ENCODE measurements at regions not wholly inside any gene's neighbourhood (a gene's known extent, or its start where the extent isn't known, plus 50 kb on each side); places are given as distances from the start of the nearest gene placed in this dataset.
A peak's percentile ranks its signal among the peaks of the same experiment; 100 is the strongest.

DNA sequence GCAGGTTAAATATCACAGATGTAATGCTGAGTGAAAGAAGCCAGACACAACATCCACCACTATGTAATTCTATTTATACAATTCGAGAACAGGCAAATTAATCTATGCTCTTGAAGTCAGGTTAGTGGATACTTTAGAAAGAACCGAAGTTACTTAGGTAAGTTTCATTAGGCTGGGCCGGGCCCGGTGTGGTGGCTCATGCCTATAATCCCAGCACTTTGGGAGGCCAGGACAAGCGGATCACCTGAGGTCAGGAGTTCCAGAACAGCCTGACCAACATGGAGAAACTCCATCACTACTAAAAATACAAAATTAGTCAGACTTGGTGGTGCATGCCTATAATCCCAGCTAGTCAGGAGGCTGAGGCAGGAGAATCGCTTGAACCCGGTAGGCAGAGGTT is 1105.7 kb downstream of the NSUN3 start:
- no peaks in the 10 kb centered on the region for H3K9me3 Mint-ChIP-seq
- Histone ChIP-seq H3K4me3 (no peak overlapping the region), H3K4me1 (ENCODE audit: insufficient read depth) (peaks cover 5% of the 10 kb centered on the region; the same call in 1 of the 2 replicates), H2AFZ (no peak overlapping the region), H3K79me2 (replicated peaks; ENCODE audit: insufficient read depth) (no peaks in the 10 kb centered on the region), H3K9me2 (ENCODE audit: insufficient read depth) (peaks cover 4% of the 10 kb centered on the region), H4K20me1 (replicated peaks; ENCODE audit: insufficient read depth) (no peaks in the 10 kb centered on the region), H3K27ac (ENCODE audit: low read depth) (no peak overlapping the region), H3K4me2 (no peak overlapping the region), H3K36me3 (ENCODE audit: insufficient read depth) (no peaks in the 10 kb centered on the region), H3F3A (replicated peaks; ENCODE audit: low read depth) (no peaks in the 10 kb centered on the region), H3K27me3 (ENCODE audit: insufficient read depth) (no peaks in the 10 kb centered on the region)
- no peaks in the 10 kb centered on the region for H3K27me3 Mint-ChIP-seq (ENCODE audit: insufficient read depth, low read depth, poor library complexity)
- H3K4me1 Mint-ChIP-seq: no peaks in the 10 kb centered on the region
- no peak for DNase-seq (ENCODE audit: low spot score)
- no peak for ATAC-seq
- H3K27ac Mint-ChIP-seq: no peak overlapping the region
- H3K36me3 Mint-ChIP-seq (ENCODE audit: low read depth): no peaks in the 10 kb centered on the region
- H3K4me3 Mint-ChIP-seq: no peak overlapping the region
- TF ChIP-seq POLR2AphosphoS5 (IDR thresholded peaks at IDR 0.05; ENCODE audit: low read depth): no peak

DNA sequence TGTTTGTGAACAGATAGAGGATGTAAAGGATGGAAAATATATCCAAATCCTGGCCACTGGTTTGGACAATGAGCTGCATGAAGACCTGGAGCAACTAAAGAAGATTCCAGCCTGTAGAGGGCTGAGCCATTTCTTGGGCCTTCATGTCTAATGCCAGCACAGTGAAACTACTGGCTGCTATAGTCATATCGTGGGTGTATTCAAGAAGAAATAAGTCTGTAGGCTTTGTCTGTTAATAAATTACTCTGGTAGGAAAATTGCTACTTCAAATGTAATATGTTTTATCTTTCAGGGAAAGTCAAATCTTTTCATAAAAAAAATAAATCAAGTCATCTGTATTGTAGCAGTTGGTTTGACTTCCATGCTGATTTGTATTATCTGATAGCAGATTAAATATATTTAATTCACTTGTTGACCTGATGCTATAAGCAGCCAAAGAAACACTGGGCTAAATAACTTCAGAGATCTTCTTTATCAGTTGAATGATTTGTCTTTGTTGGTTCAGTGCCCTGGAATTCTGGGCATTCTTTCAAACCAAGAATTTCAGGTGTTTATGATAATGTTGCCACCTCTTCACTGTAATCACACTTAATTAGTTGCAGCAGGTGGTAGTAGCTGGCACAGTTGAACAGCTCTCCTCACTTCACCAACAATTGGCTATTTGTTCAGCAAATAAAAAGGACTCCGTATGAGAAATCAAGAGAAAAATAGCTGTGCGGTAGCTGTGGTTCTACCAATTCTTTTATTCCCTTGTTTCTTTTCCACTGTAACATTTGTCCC is 1109.5 kb downstream of the NSUN3 start:
- Mint-ChIP-seq H3K27me3 (ENCODE audit: insufficient read depth, low read depth, poor library complexity) (no peaks in the 10 kb centered on the region), H3K9me3 (no peaks in the 10 kb centered on the region), H3K36me3 (ENCODE audit: low read depth) (no peaks in the 10 kb centered on the region), H3K27ac (no peak overlapping the region), H3K4me1 (no peaks in the 10 kb centered on the region), H3K4me3 (no peak overlapping the region)
- DNase-seq (ENCODE audit: low spot score) (peak; percentile 10), ATAC-seq (no peak)
- no peaks in the 10 kb centered on the region for H3K4me1 ChIP-seq (ENCODE audit: insufficient read depth)
- no peaks in the 10 kb centered on the region for H4K20me1 ChIP-seq (replicated peaks; ENCODE audit: insufficient read depth)
- no peak overlapping the region for H3K4me3 ChIP-seq
- no peak overlapping the region for H3K27ac ChIP-seq (ENCODE audit: low read depth)
- peaks cover 4% of the 10 kb centered on the region; the same call in 1 of the 2 replicates for H3K9me2 ChIP-seq (ENCODE audit: insufficient read depth)
- no peaks in the 10 kb centered on the region for H3K79me2 ChIP-seq (replicated peaks; ENCODE audit: insufficient read depth)
- no peaks in the 10 kb centered on the region for H3K27me3 ChIP-seq (ENCODE audit: insufficient read depth)
- H3K36me3 ChIP-seq (ENCODE audit: insufficient read depth): no peaks in the 10 kb centered on the region
- H3F3A ChIP-seq (replicated peaks; ENCODE audit: low read depth): no peaks in the 10 kb centered on the region
- H3K4me2 ChIP-seq: no peak overlapping the region
- H2AFZ ChIP-seq: no peak overlapping the region
- TF ChIP-seq, protein P1, sequence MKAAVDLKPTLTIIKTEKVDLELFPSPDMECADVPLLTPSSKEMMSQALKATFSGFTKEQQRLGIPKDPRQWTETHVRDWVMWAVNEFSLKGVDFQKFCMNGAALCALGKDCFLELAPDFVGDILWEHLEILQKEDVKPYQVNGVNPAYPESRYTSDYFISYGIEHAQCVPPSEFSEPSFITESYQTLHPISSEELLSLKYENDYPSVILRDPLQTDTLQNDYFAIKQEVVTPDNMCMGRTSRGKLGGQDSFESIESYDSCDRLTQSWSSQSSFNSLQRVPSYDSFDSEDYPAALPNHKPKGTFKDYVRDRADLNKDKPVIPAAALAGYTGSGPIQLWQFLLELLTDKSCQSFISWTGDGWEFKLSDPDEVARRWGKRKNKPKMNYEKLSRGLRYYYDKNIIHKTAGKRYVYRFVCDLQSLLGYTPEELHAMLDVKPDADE (IDR thresholded peaks at IDR 0.05): no peak
- TF ChIP-seq NANOG (IDR thresholded peaks at IDR 0.05; ENCODE audit: borderline replicate concordance): no peak
- TF ChIP-seq EZH2 (IDR thresholded peaks at IDR 0.05; ENCODE audit: low read depth, unreplicated experiment): no peak
- TF ChIP-seq EZH2phosphoT487 (IDR thresholded peaks at IDR 0.05; ENCODE audit: unreplicated experiment): no peak
- no peak for TF ChIP-seq STAT1 (IDR thresholded peaks at IDR 0.05; ENCODE audit: unreplicated experiment)
- no peak for TF ChIP-seq ZNF331 (CRISPR knock-in tag; IDR thresholded peaks at IDR 0.05; ENCODE audit: low read depth)
- no peak for TF ChIP-seq ZNF114 (CRISPR knock-in tag; IDR thresholded peaks at IDR 0.05)
- TF ChIP-seq, protein P2, sequence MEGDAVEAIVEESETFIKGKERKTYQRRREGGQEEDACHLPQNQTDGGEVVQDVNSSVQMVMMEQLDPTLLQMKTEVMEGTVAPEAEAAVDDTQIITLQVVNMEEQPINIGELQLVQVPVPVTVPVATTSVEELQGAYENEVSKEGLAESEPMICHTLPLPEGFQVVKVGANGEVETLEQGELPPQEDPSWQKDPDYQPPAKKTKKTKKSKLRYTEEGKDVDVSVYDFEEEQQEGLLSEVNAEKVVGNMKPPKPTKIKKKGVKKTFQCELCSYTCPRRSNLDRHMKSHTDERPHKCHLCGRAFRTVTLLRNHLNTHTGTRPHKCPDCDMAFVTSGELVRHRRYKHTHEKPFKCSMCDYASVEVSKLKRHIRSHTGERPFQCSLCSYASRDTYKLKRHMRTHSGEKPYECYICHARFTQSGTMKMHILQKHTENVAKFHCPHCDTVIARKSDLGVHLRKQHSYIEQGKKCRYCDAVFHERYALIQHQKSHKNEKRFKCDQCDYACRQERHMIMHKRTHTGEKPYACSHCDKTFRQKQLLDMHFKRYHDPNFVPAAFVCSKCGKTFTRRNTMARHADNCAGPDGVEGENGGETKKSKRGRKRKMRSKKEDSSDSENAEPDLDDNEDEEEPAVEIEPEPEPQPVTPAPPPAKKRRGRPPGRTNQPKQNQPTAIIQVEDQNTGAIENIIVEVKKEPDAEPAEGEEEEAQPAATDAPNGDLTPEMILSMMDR (conservative IDR thresholded peaks at IDR 0.05; ENCODE audit: low read depth in 2 of 2): no peak
- TF ChIP-seq, protein P3, sequence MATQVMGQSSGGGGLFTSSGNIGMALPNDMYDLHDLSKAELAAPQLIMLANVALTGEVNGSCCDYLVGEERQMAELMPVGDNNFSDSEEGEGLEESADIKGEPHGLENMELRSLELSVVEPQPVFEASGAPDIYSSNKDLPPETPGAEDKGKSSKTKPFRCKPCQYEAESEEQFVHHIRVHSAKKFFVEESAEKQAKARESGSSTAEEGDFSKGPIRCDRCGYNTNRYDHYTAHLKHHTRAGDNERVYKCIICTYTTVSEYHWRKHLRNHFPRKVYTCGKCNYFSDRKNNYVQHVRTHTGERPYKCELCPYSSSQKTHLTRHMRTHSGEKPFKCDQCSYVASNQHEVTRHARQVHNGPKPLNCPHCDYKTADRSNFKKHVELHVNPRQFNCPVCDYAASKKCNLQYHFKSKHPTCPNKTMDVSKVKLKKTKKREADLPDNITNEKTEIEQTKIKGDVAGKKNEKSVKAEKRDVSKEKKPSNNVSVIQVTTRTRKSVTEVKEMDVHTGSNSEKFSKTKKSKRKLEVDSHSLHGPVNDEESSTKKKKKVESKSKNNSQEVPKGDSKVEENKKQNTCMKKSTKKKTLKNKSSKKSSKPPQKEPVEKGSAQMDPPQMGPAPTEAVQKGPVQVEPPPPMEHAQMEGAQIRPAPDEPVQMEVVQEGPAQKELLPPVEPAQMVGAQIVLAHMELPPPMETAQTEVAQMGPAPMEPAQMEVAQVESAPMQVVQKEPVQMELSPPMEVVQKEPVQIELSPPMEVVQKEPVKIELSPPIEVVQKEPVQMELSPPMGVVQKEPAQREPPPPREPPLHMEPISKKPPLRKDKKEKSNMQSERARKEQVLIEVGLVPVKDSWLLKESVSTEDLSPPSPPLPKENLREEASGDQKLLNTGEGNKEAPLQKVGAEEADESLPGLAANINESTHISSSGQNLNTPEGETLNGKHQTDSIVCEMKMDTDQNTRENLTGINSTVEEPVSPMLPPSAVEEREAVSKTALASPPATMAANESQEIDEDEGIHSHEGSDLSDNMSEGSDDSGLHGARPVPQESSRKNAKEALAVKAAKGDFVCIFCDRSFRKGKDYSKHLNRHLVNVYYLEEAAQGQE (IDR thresholded peaks at IDR 0.05; ENCODE audit: unreplicated experiment): no peak

All from GM23338 (cell line).